ENCODE measurements at regions not wholly inside any gene's neighbourhood (a gene's known extent, or its start where the extent isn't known, plus 50 kb on each side); places are given as distances from the start of the nearest gene placed in this dataset.

- TF ChIP-seq, protein P1, sequence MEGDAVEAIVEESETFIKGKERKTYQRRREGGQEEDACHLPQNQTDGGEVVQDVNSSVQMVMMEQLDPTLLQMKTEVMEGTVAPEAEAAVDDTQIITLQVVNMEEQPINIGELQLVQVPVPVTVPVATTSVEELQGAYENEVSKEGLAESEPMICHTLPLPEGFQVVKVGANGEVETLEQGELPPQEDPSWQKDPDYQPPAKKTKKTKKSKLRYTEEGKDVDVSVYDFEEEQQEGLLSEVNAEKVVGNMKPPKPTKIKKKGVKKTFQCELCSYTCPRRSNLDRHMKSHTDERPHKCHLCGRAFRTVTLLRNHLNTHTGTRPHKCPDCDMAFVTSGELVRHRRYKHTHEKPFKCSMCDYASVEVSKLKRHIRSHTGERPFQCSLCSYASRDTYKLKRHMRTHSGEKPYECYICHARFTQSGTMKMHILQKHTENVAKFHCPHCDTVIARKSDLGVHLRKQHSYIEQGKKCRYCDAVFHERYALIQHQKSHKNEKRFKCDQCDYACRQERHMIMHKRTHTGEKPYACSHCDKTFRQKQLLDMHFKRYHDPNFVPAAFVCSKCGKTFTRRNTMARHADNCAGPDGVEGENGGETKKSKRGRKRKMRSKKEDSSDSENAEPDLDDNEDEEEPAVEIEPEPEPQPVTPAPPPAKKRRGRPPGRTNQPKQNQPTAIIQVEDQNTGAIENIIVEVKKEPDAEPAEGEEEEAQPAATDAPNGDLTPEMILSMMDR (IDR thresholded peaks at IDR 0.05; ENCODE audit: low read depth, low read length, missing input control), result no peak
- no peak for TF ChIP-seq TAF1 (conservative IDR thresholded peaks at IDR 0.05)
- TF ChIP-seq GABPA (IDR thresholded peaks at IDR 0.05 in 1 of 2, conservative IDR thresholded peaks at IDR 0.05 in 1 of 2), result no peak
- TF ChIP-seq JUND (IDR thresholded peaks at IDR 0.05), result no peak
Observed at GRCh38 chr18:40917056-40917455, 1038.0 kb upstream of the PIK3C3 start.

Data from liver (tissue), 3 donors.